HG02840 (cell line): ENCODE measurements at regions not wholly inside any gene's neighbourhood (a gene's known extent, or its start where the extent isn't known, plus 50 kb on each side); places are given as distances from the start of the nearest gene placed in this dataset.

ENCODE experiments used
- ATAC-seq: cut with Tn5 transposase; IDR thresholded peaks from one replicate; pipeline ENCODE4 v1.9.1; 2021; ENCODE audit warnings: mild to moderate bottlenecking, moderate library complexity, moderate number of reproducible peaks; ENCODE audit not compliant: unreplicated experiment, low FRiP score

- no peak for ATAC-seq
These were observed 127.4 kb upstream of the FOXF1 start for GRCh38 chr16:86382774-86383407.

DNA sequence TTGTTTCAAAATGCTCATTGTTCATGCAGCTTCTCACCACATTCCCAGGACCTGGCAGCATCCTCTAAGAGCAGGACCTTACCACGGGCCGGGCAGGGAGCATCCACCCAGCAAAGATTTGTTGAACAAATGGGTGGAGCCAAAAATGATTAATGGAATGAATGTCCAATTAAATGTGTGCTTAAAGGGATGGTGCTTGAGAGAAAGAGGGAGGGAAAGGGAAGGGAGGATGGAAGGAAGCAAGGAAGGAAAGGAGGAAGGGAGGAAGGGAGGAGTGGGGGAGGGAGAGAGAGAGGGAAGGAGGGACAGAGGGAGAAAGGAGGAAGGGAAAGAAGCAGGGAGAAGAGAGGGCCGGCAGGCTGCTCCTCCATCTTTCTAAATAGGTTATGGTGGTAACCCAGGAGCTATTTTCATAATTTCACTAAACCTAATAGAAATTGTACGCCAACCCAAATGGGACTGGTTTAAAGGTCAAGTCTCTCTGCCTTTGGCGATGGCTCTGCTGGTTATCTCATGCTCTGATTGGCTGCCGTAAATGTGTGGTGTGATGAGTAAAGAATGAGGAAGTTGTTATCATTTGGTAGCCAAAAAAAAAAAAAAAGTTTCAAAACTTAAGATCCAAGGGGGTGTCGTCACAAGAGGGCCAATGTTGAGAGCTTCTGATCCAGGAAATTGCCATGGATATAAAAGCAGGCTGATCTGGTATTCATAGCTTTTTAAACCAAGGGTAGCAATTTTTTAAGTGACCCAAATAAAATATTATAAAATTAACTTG lies 126.7 kb upstream of the FOXF1 start:
- no peak for ATAC-seq

DNA sequence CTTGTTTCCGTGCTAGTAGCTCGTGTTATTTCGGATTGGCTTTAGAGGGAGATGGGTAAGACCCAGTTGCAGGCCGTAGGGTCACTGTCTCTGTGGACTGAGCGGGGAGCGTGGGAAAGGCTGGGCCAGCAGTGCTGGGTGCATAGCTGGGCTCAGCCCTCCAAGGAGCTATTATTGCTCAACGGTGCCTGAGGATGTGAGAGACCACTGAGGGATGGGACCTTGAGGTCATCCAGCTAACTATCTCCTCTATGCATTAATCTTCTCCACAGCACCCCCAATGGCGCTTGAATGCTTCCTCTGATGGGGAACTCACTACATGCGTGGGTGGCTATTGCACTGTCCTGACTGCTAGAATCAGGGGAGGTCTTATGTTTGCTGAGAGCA lies 126.1 kb upstream of the FOXF1 start:
- ATAC-seq: no peak

- ATAC-seq: no peak
These were observed 125.3 kb upstream of the FOXF1 start for GRCh38 chr16:86384980-86385379.

DNA sequence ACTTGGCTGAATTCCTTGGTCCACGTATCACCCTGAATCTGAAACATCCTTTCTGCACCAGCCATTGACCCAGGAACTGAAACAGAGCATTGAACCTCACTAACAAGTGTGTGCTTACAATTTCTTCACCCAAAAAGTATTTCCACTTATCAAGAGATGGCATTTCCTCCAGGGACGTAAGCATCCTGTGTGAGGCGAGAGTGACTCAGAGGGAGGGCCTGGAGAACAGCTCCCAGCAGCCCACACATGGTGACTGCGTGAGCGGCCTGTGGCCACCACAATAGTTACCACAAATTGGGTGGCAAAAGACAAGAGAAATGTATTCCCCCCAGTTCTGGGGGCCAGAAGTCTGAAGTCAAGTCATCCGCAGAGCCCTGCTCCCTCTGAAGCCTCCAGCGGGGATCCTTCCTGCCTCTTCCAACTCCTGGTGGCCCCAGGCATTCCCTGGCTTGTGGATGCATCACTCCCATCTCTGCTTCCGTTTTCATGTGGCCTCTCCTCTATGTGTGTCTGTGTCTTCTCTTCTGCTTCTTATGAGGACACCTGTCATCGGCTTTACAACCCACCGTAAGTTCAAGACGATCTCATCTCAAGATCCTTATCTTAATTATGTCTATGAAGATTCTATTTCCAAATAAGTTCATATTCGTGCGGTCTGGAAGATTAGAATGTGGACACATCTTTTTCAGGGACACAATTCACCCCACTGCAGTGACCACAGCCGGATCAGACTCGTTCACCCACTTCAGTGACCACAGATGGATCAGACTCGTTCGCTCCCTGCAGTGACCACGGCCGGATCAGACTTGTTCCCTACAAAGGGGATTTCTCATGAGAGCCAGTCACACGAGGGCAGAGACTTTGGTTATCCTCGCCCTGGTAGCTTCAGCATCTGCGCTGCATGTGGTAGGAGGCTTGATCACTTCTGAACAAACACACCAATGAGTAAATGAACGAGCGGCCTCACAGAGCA lies 122.6 kb upstream of the FOXF1 start:
- ATAC-seq: no peak

GRCh38 chr16:86388976-86389375 lies 121.4 kb upstream of the FOXF1 start:
- ATAC-seq: no peak

DNA sequence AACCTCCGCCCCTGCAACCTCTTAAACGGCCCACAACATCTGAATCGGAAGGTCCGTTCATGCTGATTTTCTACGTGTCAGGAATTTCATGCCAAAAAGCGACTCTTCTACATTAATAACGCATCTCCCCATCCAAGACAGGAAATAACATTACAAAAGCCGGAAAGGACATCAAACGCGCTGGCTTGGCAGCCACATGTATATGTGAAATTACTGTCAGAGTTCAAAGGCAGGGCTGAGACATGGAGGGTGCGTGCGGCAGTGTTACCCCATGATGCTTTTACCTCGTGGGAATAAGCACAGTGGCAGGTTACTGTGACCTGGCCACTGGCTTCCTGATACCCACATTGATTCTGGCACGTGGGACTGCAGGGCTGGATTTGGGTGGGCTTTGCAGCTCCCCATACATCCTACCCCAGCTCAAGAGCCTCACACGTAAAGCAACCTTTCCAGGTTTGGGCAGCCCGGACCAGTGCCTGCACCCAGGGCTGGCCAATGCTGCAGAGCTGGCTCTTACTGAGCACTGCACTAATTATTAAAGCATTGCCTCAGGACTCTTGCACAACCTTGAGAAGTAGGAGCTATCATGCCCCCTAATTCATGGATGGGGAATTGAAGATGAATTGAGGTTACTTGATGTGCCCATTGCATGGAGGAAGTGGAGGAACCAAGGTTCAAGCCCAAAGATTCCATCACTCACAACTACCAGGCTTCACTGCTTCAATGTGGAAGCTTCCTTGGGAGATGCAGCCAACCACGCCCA lies 120.6 kb upstream of the FOXF1 start:
- no peak for ATAC-seq

GRCh38 chr16:86390335-86390734 lies 120.0 kb upstream of the FOXF1 start:
- ATAC-seq: no peak

- ATAC-seq: no peak
These were observed 118.8 kb upstream of the FOXF1 start for GRCh38 chr16:86391486-86391885.

DNA sequence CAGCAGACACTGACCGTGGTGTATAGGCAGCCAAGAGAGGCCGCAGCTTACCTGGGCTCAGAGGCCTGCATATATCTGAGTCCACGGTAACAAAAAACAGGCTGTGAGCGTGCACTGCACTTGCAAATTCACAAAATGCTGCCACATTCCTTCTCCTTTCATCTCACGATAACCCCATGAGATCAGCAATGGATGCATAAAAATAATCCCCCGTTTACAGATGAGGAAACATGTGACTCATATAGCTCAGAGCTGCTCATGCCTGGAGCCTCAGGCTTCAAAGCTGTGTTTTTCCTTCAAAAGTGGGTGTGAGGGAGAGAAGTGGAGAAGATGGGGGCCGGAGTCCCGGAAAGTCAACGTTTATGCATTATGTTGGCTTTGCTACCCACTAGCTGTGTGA lies 118.3 kb upstream of the FOXF1 start:
- no peak for ATAC-seq

- no peak for ATAC-seq
These were observed 117.7 kb upstream of the FOXF1 start for GRCh38 chr16:86392436-86393152.

- ATAC-seq: no peak
These were observed 116.3 kb upstream of the FOXF1 start for GRCh38 chr16:86393907-86394626.

DNA sequence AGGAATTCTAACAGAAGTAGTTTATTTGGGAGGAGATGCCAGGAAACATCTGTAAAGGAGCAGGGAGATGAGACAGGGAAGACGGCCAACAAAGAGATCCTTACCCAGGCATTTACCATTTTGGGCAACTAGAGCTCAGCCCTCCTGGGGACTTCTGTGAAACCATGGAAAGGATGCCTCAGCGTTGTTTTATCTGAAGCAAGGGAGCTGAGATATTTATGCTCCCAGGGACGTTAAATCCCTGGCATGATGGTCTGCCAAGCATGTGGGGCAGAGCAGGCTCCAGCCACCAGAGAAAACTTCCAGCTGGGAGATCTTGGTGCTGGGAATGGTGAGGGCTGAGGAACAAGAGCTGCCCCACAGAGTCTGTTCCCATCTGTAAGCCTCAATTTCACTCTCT lies 114.8 kb upstream of the FOXF1 start:
- no peak for ATAC-seq

GRCh38 chr16:86396422-86396821 lies 113.9 kb upstream of the FOXF1 start:
- ATAC-seq: no peak

DNA sequence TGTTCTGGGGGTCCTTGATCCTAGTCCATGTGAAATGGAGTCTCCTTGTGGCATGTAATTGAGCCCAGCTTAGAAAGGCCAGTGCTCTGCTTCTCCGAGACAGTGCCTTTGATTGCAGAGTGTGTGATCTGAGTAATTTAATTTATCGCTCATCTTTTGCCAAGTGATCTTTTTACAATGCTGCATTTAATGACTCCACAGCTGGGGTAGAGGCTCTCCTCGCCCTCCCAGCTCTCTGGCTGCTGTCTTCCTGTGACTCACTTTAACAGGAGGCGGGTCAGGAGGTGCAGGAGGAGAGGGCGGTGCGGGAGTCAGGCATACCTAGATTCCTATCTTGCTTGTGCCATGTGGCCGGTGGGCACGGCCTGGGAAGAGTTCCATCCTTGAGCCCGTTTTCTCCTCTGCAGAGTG lies 113.4 kb upstream of the FOXF1 start:
- no peak for ATAC-seq

DNA sequence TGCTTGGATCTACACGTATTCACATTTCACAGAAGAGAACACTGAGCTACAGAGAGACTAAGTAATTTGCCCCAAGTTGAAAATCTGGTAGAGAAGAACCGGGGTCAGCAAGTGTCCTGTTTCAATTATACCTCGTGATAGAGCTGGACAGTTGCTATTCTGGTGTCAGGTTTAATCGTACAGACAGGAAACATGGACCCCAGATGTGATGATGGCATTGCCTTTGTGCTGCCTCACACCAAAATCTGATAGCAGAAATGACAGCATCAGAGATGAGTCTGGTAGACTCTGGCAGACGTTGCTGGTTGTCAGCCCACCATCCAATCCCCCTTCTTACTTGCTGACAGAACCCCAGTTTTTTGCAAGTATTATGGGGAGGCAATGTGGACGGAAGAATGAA lies 112.1 kb upstream of the FOXF1 start:
- no peak for ATAC-seq

- no peak for ATAC-seq
These were observed 111.7 kb upstream of the FOXF1 start for GRCh38 chr16:86398622-86399021.

DNA sequence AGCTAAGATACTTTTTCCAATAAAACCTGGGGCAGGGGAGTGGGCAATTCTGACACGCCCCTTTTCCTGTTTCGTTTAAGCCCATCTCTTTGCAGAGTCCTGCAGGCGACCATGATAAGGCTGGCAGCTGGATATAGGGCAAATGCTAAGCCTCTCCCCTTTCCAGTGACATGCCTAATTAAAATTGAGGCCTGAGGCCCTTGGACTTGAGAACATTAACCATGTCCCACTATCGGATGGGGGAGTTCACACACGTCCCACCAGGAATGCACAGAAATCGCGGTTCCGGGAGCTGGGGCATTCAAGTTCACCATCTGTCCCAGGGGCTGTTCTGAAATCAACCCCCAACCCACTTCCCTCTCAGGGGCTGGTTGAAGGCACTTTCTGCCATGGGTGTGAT lies 109.2 kb upstream of the FOXF1 start:
- ATAC-seq: no peak

GRCh38 chr16:86403085-86403484 lies 107.2 kb upstream of the FOXF1 start:
- no peak for ATAC-seq
